ENCODE measurements at regions not wholly inside any gene's neighbourhood (a gene's known extent, or its start where the extent isn't known, plus 50 kb on each side); places are given as distances from the start of the nearest gene placed in this dataset.
"Not testable (repeated sequence)": the region's sequence is repeated elsewhere in the genome, so short reads cannot be mapped to it uniquely, and the experiment has no call there.

DNA sequence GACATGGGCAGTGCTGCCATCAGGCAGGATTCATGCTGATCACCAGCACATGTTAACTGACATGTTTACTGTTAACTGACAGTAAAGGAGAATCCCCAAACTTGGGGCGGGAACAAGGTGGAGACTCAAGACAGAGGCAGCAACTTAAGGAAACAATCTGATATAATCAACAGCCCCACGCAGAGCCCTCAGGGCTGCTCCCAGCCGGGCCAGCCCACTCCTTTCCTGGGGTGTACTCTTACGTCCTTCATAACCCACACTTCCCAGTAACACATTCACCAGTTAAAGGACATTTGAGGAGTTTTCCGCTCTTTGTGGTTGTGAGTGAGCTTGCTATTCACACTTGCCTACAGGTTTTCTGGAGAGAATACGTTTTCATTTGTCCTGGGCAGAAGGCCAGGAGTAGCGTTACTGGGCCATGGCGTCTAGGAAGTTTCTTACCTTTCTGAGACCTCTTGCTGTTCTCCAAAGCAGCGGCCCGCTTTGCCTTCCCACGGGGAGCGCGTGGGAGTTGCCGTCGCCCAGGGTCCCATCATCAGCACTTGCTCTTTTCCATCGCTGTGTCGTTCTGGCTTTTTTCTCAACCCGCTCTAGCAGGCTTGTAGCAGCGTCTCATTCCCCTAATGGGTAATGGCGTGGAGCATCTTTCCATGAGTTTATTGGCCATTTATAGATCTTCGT is 56.4 kb downstream of the FOXF2 start:
- H2AFZ ChIP-seq, result no peak overlapping the region
- no peak overlapping the region for H3K27ac ChIP-seq
- intact Hi-C loops (cut with micrococcal nuclease; ENCODE audit: unreplicated experiment), result no loop called here
- no peaks in the 10 kb centered on the region for H3K79me2 ChIP-seq (ENCODE audit: low read depth)
- no TSS peak for BruUV-seq (replicated peaks)
- no peak overlapping the region for H3K4me2 ChIP-seq
- H3F3A ChIP-seq (ENCODE audit: insufficient read depth, low read depth), result no peaks in the 10 kb centered on the region
- no peaks in the 10 kb centered on the region for H3K9me2 ChIP-seq (ENCODE audit: insufficient read depth)
- no peak overlapping the region for H3K4me3 ChIP-seq
- ChIA-PET CTCF (no interaction called here), POLR2A (ENCODE audit: unreplicated experiment) (no interaction called here)
- no peaks in the 10 kb centered on the region for H3K9me3 ChIP-seq (ENCODE audit: insufficient read depth, low read depth)
- H3K27me3 ChIP-seq (ENCODE audit: insufficient read depth, low read depth), result peaks cover 13% of the 10 kb centered on the region
- H4K20me1 ChIP-seq (ENCODE audit: insufficient read depth), result no peaks in the 10 kb centered on the region
- no peaks in the 10 kb centered on the region for H3K4me1 ChIP-seq (replicated peaks; ENCODE audit: insufficient read depth)
- no peak for DNase-seq
- H3K36me3 ChIP-seq (ENCODE audit: low read depth), result no peaks in the 10 kb centered on the region
- TF ChIP-seq EZH2 (IDR thresholded peaks at IDR 0.05; ENCODE audit: low read depth) (no peak), CTCF (conservative IDR thresholded peaks at IDR 0.05) (no peak)

GRCh38 chr6:1449896-1450295 is 60.5 kb downstream of the FOXF2 start:
- Histone ChIP-seq H4K20me1 (ENCODE audit: insufficient read depth) (no peaks in the 10 kb centered on the region), H3K9me2 (ENCODE audit: insufficient read depth) (no peaks in the 10 kb centered on the region), H3K4me2 (no peak overlapping the region), H3K79me2 (ENCODE audit: low read depth) (no peaks in the 10 kb centered on the region), H3F3A (ENCODE audit: insufficient read depth, low read depth) (no peaks in the 10 kb centered on the region), H3K27ac (no peak overlapping the region), H3K4me3 (no peak overlapping the region), H3K4me1 (replicated peaks; ENCODE audit: insufficient read depth) (no peaks in the 10 kb centered on the region), H3K9me3 (ENCODE audit: insufficient read depth, low read depth) (no peaks in the 10 kb centered on the region; the same call in 1 of the 2 replicates), H2AFZ (no peak overlapping the region), H3K27me3 (ENCODE audit: insufficient read depth, low read depth) (peaks cover 13% of the 10 kb centered on the region), H3K36me3 (ENCODE audit: low read depth) (no peaks in the 10 kb centered on the region)
- TF ChIP-seq CTCF (conservative IDR thresholded peaks at IDR 0.05) (no peak), EZH2 (IDR thresholded peaks at IDR 0.05; ENCODE audit: low read depth) (no peak)
- DNase-seq, result no peak
- ChIA-PET POLR2A (ENCODE audit: unreplicated experiment) (no interaction called here), CTCF (no interaction called here)
- BruUV-seq (replicated peaks), result no TSS peak
- intact Hi-C loops (cut with micrococcal nuclease; ENCODE audit: unreplicated experiment), result no loop called here

DNA sequence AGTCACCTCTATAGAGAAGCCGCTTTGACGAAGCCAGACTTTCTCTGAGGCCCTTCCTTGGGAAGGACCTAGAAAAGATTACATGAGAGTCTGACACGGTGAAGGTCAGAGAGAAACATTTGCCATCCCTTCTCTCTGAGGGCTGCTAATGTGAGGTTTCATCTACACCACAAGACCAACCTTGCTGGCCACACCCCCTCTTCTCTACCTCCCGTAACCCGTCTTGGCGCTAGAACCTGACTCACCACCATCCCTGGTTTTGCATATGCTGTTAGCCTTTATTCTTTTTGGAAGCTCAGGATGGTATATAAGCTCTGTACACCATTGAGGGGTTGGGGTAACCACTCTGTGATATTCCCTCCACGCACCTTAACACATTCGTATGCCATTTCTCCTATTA is 63.6 kb downstream of the FOXF2 start:
- H3K36me3 ChIP-seq (ENCODE audit: low read depth), result no peaks in the 10 kb centered on the region
- TF ChIP-seq EZH2 (IDR thresholded peaks at IDR 0.05; ENCODE audit: low read depth) (no peak), CTCF (conservative IDR thresholded peaks at IDR 0.05) (no peak)
- H3K27ac ChIP-seq, result no peak overlapping the region
- no peaks in the 10 kb centered on the region for H3K79me2 ChIP-seq (ENCODE audit: low read depth)
- intact Hi-C loops (cut with micrococcal nuclease; ENCODE audit: unreplicated experiment), result no loop called here
- H2AFZ ChIP-seq, result no peak overlapping the region
- DNase-seq, result no peak
- H4K20me1 ChIP-seq (ENCODE audit: insufficient read depth), result no peaks in the 10 kb centered on the region
- no peaks in the 10 kb centered on the region for H3K4me1 ChIP-seq (replicated peaks; ENCODE audit: insufficient read depth)
- ChIA-PET CTCF (no interaction called here), POLR2A (ENCODE audit: unreplicated experiment) (no interaction called here)
- BruUV-seq (replicated peaks), result no TSS peak
- peaks cover 13% of the 10 kb centered on the region for H3K27me3 ChIP-seq (ENCODE audit: insufficient read depth, low read depth)
- no peak overlapping the region for H3K4me2 ChIP-seq
- no peaks in the 10 kb centered on the region; the same call in 1 of the 2 replicates for H3K9me3 ChIP-seq (ENCODE audit: insufficient read depth, low read depth)
- H3F3A ChIP-seq (ENCODE audit: insufficient read depth, low read depth), result no peaks in the 10 kb centered on the region
- no peaks in the 10 kb centered on the region for H3K9me2 ChIP-seq (ENCODE audit: insufficient read depth)
- H3K4me3 ChIP-seq, result no peak overlapping the region

GRCh38 chr6:1456816-1457215 is 67.4 kb downstream of the FOXF2 start:
- BruUV-seq (replicated peaks); H3K79me2 ChIP-seq (ENCODE audit: low read depth); CTCF ChIA-PET: not testable (repeated sequence)

More at GRCh38 chr6:1456816-1457215, 67.4 kb downstream of the FOXF2 start:
- POLR2A ChIA-PET (ENCODE audit: unreplicated experiment); H4K20me1 ChIP-seq (ENCODE audit: insufficient read depth); H2AFZ ChIP-seq; H3K36me3 ChIP-seq (ENCODE audit: low read depth); H3F3A ChIP-seq (ENCODE audit: insufficient read depth, low read depth); H3K9me2 ChIP-seq (ENCODE audit: insufficient read depth); H3K27me3 ChIP-seq (ENCODE audit: insufficient read depth, low read depth); H3K4me2 ChIP-seq; H3K9me3 ChIP-seq (ENCODE audit: insufficient read depth, low read depth); H3K4me1 ChIP-seq (replicated peaks; ENCODE audit: insufficient read depth); H3K27ac ChIP-seq; DNase-seq; intact Hi-C loops (cut with micrococcal nuclease; ENCODE audit: unreplicated experiment); H3K4me3 ChIP-seq: not testable (repeated sequence)

All from PC-9 (cell line).